Lower leg skin (tissue), 3 donors: ENCODE measurements at regions not wholly inside any gene's neighbourhood (a gene's known extent, or its start where the extent isn't known, plus 50 kb on each side); places are given as distances from the start of the nearest gene placed in this dataset.

ENCODE experiments used
- POLR2A ChIP-seq, 2 donors: fragments of 450-650 bp; IDR thresholded peaks; one replicate each; pipeline ENCODE4 v1.6.1; 2016 to 2017; ENCODE audit warnings: antibody characterized with exemption in 2 of 2, mild to moderate bottlenecking in 1 of 2, moderate library complexity in 1 of 2
- TF ChIP-seq, protein P1 (sequence below), 3 donors: fragments of 450-650 bp; IDR thresholded peaks; one replicate each; pipeline ENCODE4 v1.5.1; 2016; ENCODE audit warnings: antibody characterized with exemption in 3 of 3, mild to moderate bottlenecking in 3 of 3, moderate library complexity in 2 of 3

GRCh38 chr2:37809931-37810570, 115.0 kb upstream of the RMDN2 start:
- TF ChIP-seq, protein P1, sequence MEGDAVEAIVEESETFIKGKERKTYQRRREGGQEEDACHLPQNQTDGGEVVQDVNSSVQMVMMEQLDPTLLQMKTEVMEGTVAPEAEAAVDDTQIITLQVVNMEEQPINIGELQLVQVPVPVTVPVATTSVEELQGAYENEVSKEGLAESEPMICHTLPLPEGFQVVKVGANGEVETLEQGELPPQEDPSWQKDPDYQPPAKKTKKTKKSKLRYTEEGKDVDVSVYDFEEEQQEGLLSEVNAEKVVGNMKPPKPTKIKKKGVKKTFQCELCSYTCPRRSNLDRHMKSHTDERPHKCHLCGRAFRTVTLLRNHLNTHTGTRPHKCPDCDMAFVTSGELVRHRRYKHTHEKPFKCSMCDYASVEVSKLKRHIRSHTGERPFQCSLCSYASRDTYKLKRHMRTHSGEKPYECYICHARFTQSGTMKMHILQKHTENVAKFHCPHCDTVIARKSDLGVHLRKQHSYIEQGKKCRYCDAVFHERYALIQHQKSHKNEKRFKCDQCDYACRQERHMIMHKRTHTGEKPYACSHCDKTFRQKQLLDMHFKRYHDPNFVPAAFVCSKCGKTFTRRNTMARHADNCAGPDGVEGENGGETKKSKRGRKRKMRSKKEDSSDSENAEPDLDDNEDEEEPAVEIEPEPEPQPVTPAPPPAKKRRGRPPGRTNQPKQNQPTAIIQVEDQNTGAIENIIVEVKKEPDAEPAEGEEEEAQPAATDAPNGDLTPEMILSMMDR (IDR thresholded peaks at IDR 0.05) = no peak
- TF ChIP-seq POLR2A (IDR thresholded peaks at IDR 0.05) = no peak
